Activated CD4-positive, alpha-beta memory T cell treated with anti-CD3 and anti-CD28 coated beads, Interleukin-2, amount 10 ng/mL, durations not matched to agents 7 days and 5 days (primary cell): ENCODE measurements at regions not wholly inside any gene's neighbourhood (a gene's known extent, or its start where the extent isn't known, plus 50 kb on each side); places are given as distances from the start of the nearest gene placed in this dataset.

Experiments used
- CTCF ChIA-PET: fragments of 350-600 bp; sonication (Branson Sonifier 250); formaldehyde crosslinking; loops from one replicate; lab custom pipeline; 2021; ENCODE audit warnings: antibody characterized with exemption, inconsistent platforms; lab: Charles Lee
- POLR2A ChIA-PET: fragments of 350-600 bp; sonication (Branson Sonifier 250); formaldehyde crosslinking; loops from one replicate; lab custom pipeline; 2021; ENCODE audit warnings: antibody characterized with exemption; lab: Charles Lee
- DNase-seq: peaks from one replicate; pipeline ENCODE4 v3.0.0-alpha.2; 2020
- H3K27ac Mint-ChIP-seq: one replicate; pipeline ENCODE4 v1.8.0; 2021; ENCODE audit warnings: mild to moderate bottlenecking, mixed read lengths
- H3K27me3 Mint-ChIP-seq: one replicate; pipeline ENCODE4 v1.8.0; 2021; ENCODE audit warnings: mixed read lengths
- H3K36me3 Mint-ChIP-seq: one replicate; pipeline ENCODE4 v1.8.0; 2021; ENCODE audit warnings: low read depth, mixed read lengths
- H3K4me1 Mint-ChIP-seq: one replicate; pipeline ENCODE4 v1.8.0; 2021; ENCODE audit warnings: mixed read lengths
- H3K4me3 Mint-ChIP-seq: one replicate; pipeline ENCODE4 v1.8.0; 2021; ENCODE audit warnings: mild to moderate bottlenecking, mixed read lengths
- H3K9me3 Mint-ChIP-seq: one replicate; pipeline ENCODE4 v1.8.0; 2021; ENCODE audit warnings: mixed read lengths

GRCh38 chr4:89588421-89588820 is 248.5 kb downstream of the SNCA start:
- POLR2A ChIA-PET: no interaction called here
- Mint-ChIP-seq H3K36me3 (no peaks in the 10 kb centered on the region), H3K4me3 (no peak overlapping the region), H3K27me3 (peaks cover 6% of the 10 kb centered on the region), H3K27ac (no peak overlapping the region), H3K4me1 (no peaks in the 10 kb centered on the region), H3K9me3 (no peaks in the 10 kb centered on the region)
- no peak for DNase-seq
- CTCF ChIA-PET: no interaction called here

DNA sequence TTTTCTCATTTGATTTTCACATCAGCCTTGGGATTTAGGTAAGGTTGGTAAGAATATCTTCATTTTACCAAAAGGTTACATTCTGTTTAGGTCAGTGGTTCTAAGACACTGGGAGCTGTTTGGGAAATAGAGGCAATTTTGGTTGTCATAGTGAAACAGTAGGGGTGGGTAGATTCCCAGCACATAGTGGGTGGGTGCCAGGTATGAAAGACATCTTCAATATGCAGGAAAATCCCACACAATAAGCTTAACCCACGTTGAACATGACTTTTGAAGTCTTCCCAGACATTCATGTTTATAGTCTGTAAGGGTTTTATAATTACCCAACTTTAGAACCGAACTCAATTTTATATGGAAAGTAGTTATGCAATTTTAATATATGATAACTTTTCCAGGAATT is 249.6 kb downstream of the SNCA start:
- POLR2A ChIA-PET: no interaction called here

GRCh38 chr4:89586864-89587263 is 250.1 kb downstream of the SNCA start:
- Mint-ChIP-seq H3K9me3 (no peaks in the 10 kb centered on the region), H3K27me3 (peaks cover 6% of the 10 kb centered on the region), H3K4me1 (no peaks in the 10 kb centered on the region), H3K4me3 (no peak overlapping the region), H3K27ac (no peak overlapping the region), H3K36me3 (no peaks in the 10 kb centered on the region)
- no peak for DNase-seq
- POLR2A ChIA-PET: no interaction called here
- CTCF ChIA-PET: interaction anchor here (0.9 kb wide), 1 partner anchor 70 kb away, joined by 4 read pairs; no protein-coding TSS in a partner anchor

More for the DNA sequence above, 249.6 kb downstream of the SNCA start:
- CTCF ChIA-PET: interaction anchor here (0.9 kb wide), 1 partner anchor 69 kb away, joined by 4 read pairs; no protein-coding TSS in a partner anchor
- H3K4me3 Mint-ChIP-seq: no peak overlapping the region
- peaks cover 6% of the 10 kb centered on the region for H3K27me3 Mint-ChIP-seq
- DNase-seq: no peak
- H3K9me3 Mint-ChIP-seq: no peaks in the 10 kb centered on the region
- no peaks in the 10 kb centered on the region for H3K36me3 Mint-ChIP-seq
- H3K4me1 Mint-ChIP-seq: no peaks in the 10 kb centered on the region
- no peak overlapping the region for H3K27ac Mint-ChIP-seq

- ChIA-PET POLR2A (no interaction called here), CTCF (interaction anchor here (0.9 kb wide), 1 partner anchor 70 kb away, joined by 4 read pairs; no protein-coding TSS in a partner anchor)
- H3K4me1 Mint-ChIP-seq: no peaks in the 10 kb centered on the region
- H3K27ac Mint-ChIP-seq: no peak overlapping the region
- H3K36me3 Mint-ChIP-seq: no peaks in the 10 kb centered on the region
- H3K4me3 Mint-ChIP-seq: no peak overlapping the region
- peaks cover 6% of the 10 kb centered on the region for H3K27me3 Mint-ChIP-seq
- DNase-seq: no peak
- no peaks in the 10 kb centered on the region for H3K9me3 Mint-ChIP-seq
Observed at GRCh38 chr4:89586318-89586717, 250.6 kb downstream of the SNCA start.

DNA sequence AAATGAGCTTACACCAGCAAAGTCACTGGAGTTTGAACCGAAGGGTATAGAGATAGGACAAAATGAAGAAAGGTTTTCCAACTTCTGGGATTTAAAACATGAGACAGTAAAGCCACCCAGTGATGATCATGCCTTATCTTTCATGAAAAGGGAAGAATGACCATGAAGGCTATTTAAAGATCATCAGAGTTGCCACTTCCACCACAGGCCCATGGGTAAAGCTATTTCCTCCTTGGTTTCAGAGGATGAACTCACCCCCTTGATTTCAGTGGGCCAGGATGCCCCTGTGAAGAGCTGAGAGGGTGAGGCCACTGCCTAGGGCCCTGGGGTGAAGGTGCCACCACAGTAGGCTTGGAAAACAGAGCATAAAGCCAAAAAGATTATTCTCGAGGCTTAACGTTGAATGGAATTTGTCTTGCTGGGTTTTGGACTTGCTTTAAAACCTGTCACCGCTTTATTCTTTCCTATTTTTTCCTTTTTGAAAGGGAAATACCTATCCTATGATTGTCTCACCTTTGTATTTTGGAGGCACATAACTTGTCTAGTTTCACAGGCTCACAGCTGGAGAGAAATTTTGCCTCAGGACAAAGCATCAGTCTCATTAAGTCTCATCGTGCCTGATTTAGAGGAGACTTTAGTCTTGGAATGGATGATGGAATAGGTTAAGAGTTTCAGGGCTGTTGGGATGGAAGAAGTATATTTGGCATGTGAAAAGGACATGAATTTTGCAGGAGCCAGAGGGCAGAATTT is 254.0 kb downstream of the SNCA start:
- H3K27me3 Mint-ChIP-seq: peaks cover 9% of the 10 kb centered on the region
- H3K4me3 Mint-ChIP-seq: no peak overlapping the region
- H3K4me1 Mint-ChIP-seq: no peaks in the 10 kb centered on the region
- no peak overlapping the region for H3K27ac Mint-ChIP-seq
- H3K36me3 Mint-ChIP-seq: no peaks in the 10 kb centered on the region
- H3K9me3 Mint-ChIP-seq: no peaks in the 10 kb centered on the region
- no peak for DNase-seq
- ChIA-PET POLR2A (no interaction called here), CTCF (no interaction called here)

- DNase-seq: no peak
Observed at GRCh38 chr4:89579771-89580170, 257.2 kb downstream of the SNCA start.

DNA sequence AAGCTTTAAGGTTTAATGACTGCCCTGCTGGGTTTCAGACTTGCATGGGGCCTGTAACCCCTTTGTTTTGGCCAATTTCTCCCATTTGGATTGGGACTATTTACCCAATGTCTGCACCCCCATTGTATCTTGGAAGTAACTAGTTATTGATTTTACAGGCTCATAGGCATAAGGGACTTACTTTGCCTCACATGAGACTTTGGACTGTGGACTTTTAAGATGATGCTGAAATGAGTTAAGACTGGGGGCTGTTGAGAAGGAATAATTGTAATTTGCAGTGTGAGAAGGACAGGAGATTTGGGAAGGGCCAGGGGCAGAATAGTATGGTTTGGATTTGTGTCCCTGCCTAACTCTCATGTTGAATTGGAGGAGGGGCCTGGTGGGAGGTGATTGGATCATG is 260.7 kb downstream of the SNCA start:
- no peak overlapping the region for H3K4me3 Mint-ChIP-seq
- no peak for DNase-seq

More at GRCh38 chr4:89579771-89580170, 257.2 kb downstream of the SNCA start:
- H3K4me1 Mint-ChIP-seq: no peaks in the 10 kb centered on the region
- POLR2A ChIA-PET: no interaction called here
- H3K9me3 Mint-ChIP-seq: no peaks in the 10 kb centered on the region
- CTCF ChIA-PET: no interaction called here
- peaks cover 3% of the 10 kb centered on the region for H3K27me3 Mint-ChIP-seq
- no peaks in the 10 kb centered on the region for H3K36me3 Mint-ChIP-seq
- H3K4me3 Mint-ChIP-seq: no peak overlapping the region
- H3K27ac Mint-ChIP-seq: no peak overlapping the region

DNA sequence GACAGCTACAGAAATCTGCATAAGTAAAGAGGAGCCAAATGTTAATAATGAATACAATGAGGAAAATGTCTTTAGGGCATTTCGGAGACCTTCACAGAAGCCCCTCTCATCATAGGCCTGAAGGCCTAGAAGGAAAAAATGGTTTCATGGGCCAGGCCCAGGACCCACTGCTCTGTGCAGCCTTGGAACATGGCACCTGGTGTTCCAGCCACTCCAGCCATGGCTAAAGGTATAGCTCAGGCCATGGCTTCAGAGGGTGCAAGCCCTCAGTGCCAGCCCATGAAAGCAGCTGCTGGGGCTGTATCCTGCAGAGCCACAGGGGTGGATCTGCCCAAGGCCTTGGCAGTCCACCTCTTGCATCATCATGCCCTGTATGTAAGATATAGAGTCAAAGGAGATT is 261.1 kb downstream of the SNCA start:
- no peaks in the 10 kb centered on the region for H3K9me3 Mint-ChIP-seq
- ChIA-PET POLR2A (no interaction called here), CTCF (no interaction called here)
- peaks cover 7% of the 10 kb centered on the region for H3K27me3 Mint-ChIP-seq
- no peaks in the 10 kb centered on the region for H3K4me1 Mint-ChIP-seq
- H3K4me3 Mint-ChIP-seq: no peak overlapping the region
- no peaks in the 10 kb centered on the region for H3K36me3 Mint-ChIP-seq
- H3K27ac Mint-ChIP-seq: no peak overlapping the region
- DNase-seq: no peak

More for the DNA sequence above, 260.7 kb downstream of the SNCA start:
- no peaks in the 10 kb centered on the region for H3K36me3 Mint-ChIP-seq
- no peaks in the 10 kb centered on the region for H3K4me1 Mint-ChIP-seq
- no peaks in the 10 kb centered on the region for H3K9me3 Mint-ChIP-seq
- ChIA-PET POLR2A (no interaction called here), CTCF (no interaction called here)
- H3K27me3 Mint-ChIP-seq: peaks cover 3% of the 10 kb centered on the region
- no peak overlapping the region for H3K27ac Mint-ChIP-seq

- H3K36me3 Mint-ChIP-seq: no peaks in the 10 kb centered on the region
- CTCF ChIA-PET: no interaction called here
- no peak overlapping the region for H3K27ac Mint-ChIP-seq
- no peak overlapping the region for H3K4me3 Mint-ChIP-seq
- H3K27me3 Mint-ChIP-seq: peaks cover 10% of the 10 kb centered on the region
- POLR2A ChIA-PET: no interaction called here
- DNase-seq: no peak
- no peaks in the 10 kb centered on the region for H3K9me3 Mint-ChIP-seq
- no peaks in the 10 kb centered on the region for H3K4me1 Mint-ChIP-seq
Observed at GRCh38 chr4:89574176-89574575, 262.8 kb downstream of the SNCA start.

DNA sequence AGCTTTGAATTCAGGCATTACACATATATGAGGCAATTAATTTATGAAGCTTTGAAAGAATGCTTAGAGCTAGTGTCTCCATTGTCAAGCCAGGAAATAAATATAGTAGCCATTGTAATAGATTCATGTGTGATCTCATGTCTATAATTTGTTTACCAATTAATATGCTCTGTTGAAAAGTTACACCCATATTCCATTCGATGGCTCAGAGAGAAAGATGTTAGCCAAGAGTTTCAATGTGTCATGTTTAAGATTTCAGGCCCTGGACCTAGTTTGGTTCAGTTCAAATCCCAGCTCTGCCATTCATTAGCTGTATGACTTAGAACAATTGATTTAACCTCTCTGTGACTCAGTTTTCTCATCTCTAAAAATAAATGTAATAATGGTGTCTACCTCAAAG is 263.3 kb downstream of the SNCA start:
- Mint-ChIP-seq H3K4me3 (no peak overlapping the region), H3K9me3 (no peaks in the 10 kb centered on the region), H3K27me3 (peaks cover 9% of the 10 kb centered on the region), H3K36me3 (no peaks in the 10 kb centered on the region), H3K27ac (no peak overlapping the region), H3K4me1 (no peaks in the 10 kb centered on the region)
- POLR2A ChIA-PET: no interaction called here
- DNase-seq: no peak
- CTCF ChIA-PET: no interaction called here

DNA sequence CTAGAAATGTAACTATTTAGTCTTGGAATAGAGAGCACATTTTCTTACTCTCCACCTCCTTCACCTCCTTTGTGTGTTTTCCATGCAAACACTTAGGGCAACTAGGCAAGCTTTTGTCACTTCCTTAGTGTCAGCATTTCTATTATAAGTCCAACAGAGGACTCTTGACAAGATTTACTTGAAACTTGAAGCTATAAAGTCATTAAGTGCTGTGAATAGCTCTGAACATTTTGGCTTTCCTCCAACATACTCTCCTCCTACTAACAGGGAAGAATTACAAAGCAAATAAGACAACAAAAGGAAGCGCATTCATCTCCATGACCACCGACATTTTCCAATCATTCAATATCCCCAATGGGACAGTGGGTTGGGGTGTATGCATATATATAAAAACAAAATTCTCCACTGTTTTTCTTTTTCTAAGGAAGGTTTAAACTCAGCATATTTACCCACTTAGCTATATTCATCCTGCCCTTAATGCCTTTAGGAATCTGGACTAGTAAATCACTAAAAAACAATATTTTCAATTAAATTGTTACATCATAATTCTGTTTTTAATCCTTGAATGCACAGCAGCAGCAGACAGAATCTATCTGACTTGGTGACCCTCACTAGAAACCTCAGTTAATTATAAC is 264.6 kb downstream of the SNCA start:
- peaks cover 10% of the 10 kb centered on the region for H3K27me3 Mint-ChIP-seq
- DNase-seq: no peak
- H3K4me3 Mint-ChIP-seq: no peak overlapping the region
- no peaks in the 10 kb centered on the region for H3K4me1 Mint-ChIP-seq
- POLR2A ChIA-PET: no interaction called here
- no peaks in the 10 kb centered on the region for H3K36me3 Mint-ChIP-seq
- no peak overlapping the region for H3K27ac Mint-ChIP-seq
- CTCF ChIA-PET: no interaction called here
- no peaks in the 10 kb centered on the region for H3K9me3 Mint-ChIP-seq

DNA sequence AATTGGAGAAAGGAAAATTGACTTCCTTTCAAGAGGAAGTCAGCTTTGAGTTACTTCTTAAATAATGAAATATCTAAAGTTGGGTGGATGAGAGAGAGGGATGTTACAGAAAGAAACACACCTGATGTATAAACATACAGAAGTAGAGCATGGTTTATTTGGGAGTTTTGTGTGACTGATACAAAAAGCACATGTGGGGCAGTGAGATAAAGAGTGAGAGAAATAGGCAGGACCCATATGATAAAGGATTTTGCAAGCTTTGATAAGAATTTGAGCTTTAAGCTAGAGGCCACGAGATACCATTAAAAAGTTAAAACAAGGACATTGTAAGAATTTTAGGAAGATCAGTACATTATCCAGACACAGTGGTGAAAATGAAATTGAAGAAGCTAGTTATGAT is 263.3 kb upstream of the GPRIN3 start:
- no peak overlapping the region for H3K4me3 Mint-ChIP-seq
- no peak for DNase-seq
- ChIA-PET POLR2A (no interaction called here), CTCF (no interaction called here)
- H3K36me3 Mint-ChIP-seq: no peaks in the 10 kb centered on the region
- H3K27me3 Mint-ChIP-seq: peaks cover 12% of the 10 kb centered on the region
- no peak overlapping the region for H3K27ac Mint-ChIP-seq
- no peaks in the 10 kb centered on the region for H3K9me3 Mint-ChIP-seq
- no peaks in the 10 kb centered on the region for H3K4me1 Mint-ChIP-seq

- Mint-ChIP-seq H3K9me3 (no peaks in the 10 kb centered on the region), H3K36me3 (no peaks in the 10 kb centered on the region), H3K4me1 (peaks cover 8% of the 10 kb centered on the region), H3K27me3 (peaks cover 12% of the 10 kb centered on the region), H3K4me3 (no peak overlapping the region), H3K27ac (no peak overlapping the region)
- ChIA-PET POLR2A (no interaction called here), CTCF (no interaction called here)
- no peak for DNase-seq
Observed at GRCh38 chr4:89567936-89568335, 260.3 kb upstream of the GPRIN3 start.

- CTCF ChIA-PET: no interaction called here
- H3K27me3 Mint-ChIP-seq: peaks cover 4% of the 10 kb centered on the region
- no peak for DNase-seq
Observed at GRCh38 chr4:89563431-89563830, 255.8 kb upstream of the GPRIN3 start.

More at GRCh38 chr4:89563431-89563830, 255.8 kb upstream of the GPRIN3 start:
- H3K36me3 Mint-ChIP-seq: no peaks in the 10 kb centered on the region
- no peak overlapping the region for H3K4me3 Mint-ChIP-seq
- H3K9me3 Mint-ChIP-seq: no peaks in the 10 kb centered on the region
- no peak overlapping the region for H3K27ac Mint-ChIP-seq
- POLR2A ChIA-PET: no interaction called here
- peaks cover 8% of the 10 kb centered on the region for H3K4me1 Mint-ChIP-seq
